B cell (primary cell): ENCODE measurements at regions not wholly inside any gene's neighbourhood (a gene's known extent, or its start where the extent isn't known, plus 50 kb on each side); places are given as distances from the start of the nearest gene placed in this dataset.

Experiments
- ATAC-seq: fragments of 200-7000 bp; cut with Tn5 transposase; one replicate; pipeline ENCODE4 v1.10.0; 2021; ENCODE audit warnings: low read depth, mild to moderate bottlenecking, moderate number of reproducible peaks, moderate library complexity
- CTCF ChIA-PET: fragments of 350-600 bp; sonication (Branson Sonifier 250); formaldehyde crosslinking; loops from one replicate; lab custom pipeline; 2021; ENCODE audit warnings: antibody characterized with exemption, inconsistent platforms; lab: Charles Lee
- POLR2A ChIA-PET: fragments of 350-600 bp; sonication (Branson Sonifier 250); formaldehyde crosslinking; loops from one replicate; lab custom pipeline; 2021; ENCODE audit warnings: antibody characterized with exemption; lab: Charles Lee
- DNase-seq: peaks from one replicate; pipeline ENCODE4 v3.0.0; 2013
- H2AFZ ChIP-seq: 2 replicates; pipeline ENCODE4 v1.6.1; 2012; ENCODE audit warnings: mild to moderate bottlenecking, low read depth, low read length; ENCODE audit not compliant: insufficient read depth, poor library complexity, severe bottlenecking
- H3K27ac ChIP-seq, 2 donors: 1 replicate in 1 of 2; 2 replicates in 1 of 2; pipeline ENCODE4 v1.5.1; 2012 to 2013; ENCODE audit warnings: low read length in 2 of 2, mild to moderate bottlenecking in 2 of 2, moderate library complexity in 1 of 2
- H3K27me3 ChIP-seq, 4 experiments: fragments of 200-600 bp in 1 of 4; sonication (generic) in 1 of 4; replicated peaks in 1 of 4; 1 replicate in 2 of 4; 2 replicates in 2 of 4; pipeline versions ENCODE4 v1.6.1 to v1.7.0; 2013 to 2016; ENCODE audit warnings: low read length in 3 of 4, mild to moderate bottlenecking in 2 of 4, mixed read lengths in 1 of 4, moderate library complexity in 1 of 4; ENCODE audit not compliant: insufficient read depth in 4 of 4, control insufficient read depth in 3 of 4; ENCODE audit errors: control extremely low read depth in 1 of 4
- H3K36me3 ChIP-seq, 2 experiments: replicated peaks in 1 of 2; 1 replicate in 1 of 2; 2 replicates in 1 of 2; pipeline versions ENCODE4 v1.6.1 to v1.7.1; 2013; ENCODE audit warnings: low read length in 1 of 2; ENCODE audit not compliant: insufficient read depth in 2 of 2, control insufficient read depth in 1 of 2; ENCODE audit errors: control extremely low read depth in 1 of 2, extremely low read depth in 1 of 2
- H3K4me1 ChIP-seq, 2 donors: fragments of 200-600 bp in 1 of 2; sonication (generic) in 1 of 2; 1 replicate in 1 of 2; 2 replicates in 1 of 2; pipeline versions ENCODE4 v1.5.1 to v1.6.1; 2013 to 2017; ENCODE audit warnings: low read length in 2 of 2; ENCODE audit not compliant: control insufficient read depth in 2 of 2, insufficient read depth in 2 of 2
- H3K4me2 ChIP-seq: replicated peaks from 2 replicates; pipeline ENCODE3; 2012; ENCODE audit warnings: mild to moderate bottlenecking, low read depth, low read length; ENCODE audit not compliant: poor library complexity, severe bottlenecking
- H3K4me3 ChIP-seq, 5 experiments: fragments of 200-600 bp in 1 of 5; sonication (generic) in 1 of 5; 1 replicate in 3 of 5; 2 replicates in 2 of 5; pipeline versions ENCODE4 v1.5.1 to v1.7.0; 2011 to 2016; ENCODE audit warnings: low read length in 4 of 5, mild to moderate bottlenecking in 4 of 5, low read depth in 2 of 5, control low read depth in 1 of 5, moderate library complexity in 1 of 5; ENCODE audit not compliant: insufficient read depth in 1 of 5; ENCODE audit errors: control extremely low read depth in 1 of 5, extremely low read depth in 1 of 5
- H3K79me2 ChIP-seq: fragments of 200-600 bp; sonication (generic); one replicate; pipeline ENCODE4 v1.6.0; 2016; ENCODE audit warnings: low read length; ENCODE audit not compliant: control insufficient read depth, insufficient read depth
- H3K9ac ChIP-seq: fragments of 200-600 bp; sonication (generic); 2 replicates; pipeline ENCODE4 v1.6.1; 2017; ENCODE audit warnings: mild to moderate bottlenecking, low read length, moderate library complexity
- H3K9me3 ChIP-seq, 3 donors: one replicate each; pipeline versions ENCODE4 v1.6.1 to v1.7.1; 2013; ENCODE audit warnings: low read length in 2 of 3; ENCODE audit not compliant: control insufficient read depth in 2 of 3, insufficient read depth in 1 of 3; ENCODE audit errors: control extremely low read depth in 1 of 3
- H4K20me1 ChIP-seq: 2 replicates; pipeline ENCODE4 v1.6.0; 2012; ENCODE audit warnings: mild to moderate bottlenecking, low read length; ENCODE audit not compliant: insufficient read depth, control insufficient read depth, poor library complexity, severe bottlenecking
- H3K27ac Mint-ChIP-seq: one replicate; pipeline ENCODE4 v1.8.0; 2021; ENCODE audit warnings: mixed read lengths
- H3K27me3 Mint-ChIP-seq: one replicate; pipeline ENCODE4 v1.8.0; 2021; ENCODE audit warnings: mixed read lengths
- H3K4me1 Mint-ChIP-seq: one replicate; pipeline ENCODE4 v1.8.0; 2021; ENCODE audit warnings: mixed read lengths
- H3K4me3 Mint-ChIP-seq: one replicate; pipeline ENCODE4 v1.8.0; 2021; ENCODE audit warnings: mixed read lengths
- H3K9me3 Mint-ChIP-seq: one replicate; pipeline ENCODE4 v1.8.0; 2022; ENCODE audit warnings: mixed read lengths; ENCODE audit not compliant: insufficient read depth
- EZH2 ChIP-seq: IDR thresholded peaks from 2 replicates; pipeline ENCODE4 v1.6.1; 2012; ENCODE audit warnings: borderline replicate concordance, low read depth, mild to moderate bottlenecking, moderate library complexity, low read length; ENCODE audit not compliant: insufficient read depth, poor library complexity, severe bottlenecking
- WGBS: methylation state at CpG from one replicate; pipeline ENCODE4 v1.1.5; 2013; ENCODE audit warnings: missing lambda C conversion rate; ENCODE audit not compliant: insufficient coverage; 5-methylcytosine and 5-hydroxymethylcytosine counted together
- intact Hi-C: fragments of 100-400 bp; cut with micrococcal nuclease; formaldehyde crosslinking; loops from one replicate; pipeline ENCODE4 v1.10.0; 2022
- TF ChIP-seq, protein P1 (sequence below): fragments of 200-600 bp; IDR thresholded peaks from one replicate; pipeline ENCODE4 v1.8.0; 2022; ENCODE audit warnings: antibody characterized with exemption, mild to moderate bottlenecking

DNA sequence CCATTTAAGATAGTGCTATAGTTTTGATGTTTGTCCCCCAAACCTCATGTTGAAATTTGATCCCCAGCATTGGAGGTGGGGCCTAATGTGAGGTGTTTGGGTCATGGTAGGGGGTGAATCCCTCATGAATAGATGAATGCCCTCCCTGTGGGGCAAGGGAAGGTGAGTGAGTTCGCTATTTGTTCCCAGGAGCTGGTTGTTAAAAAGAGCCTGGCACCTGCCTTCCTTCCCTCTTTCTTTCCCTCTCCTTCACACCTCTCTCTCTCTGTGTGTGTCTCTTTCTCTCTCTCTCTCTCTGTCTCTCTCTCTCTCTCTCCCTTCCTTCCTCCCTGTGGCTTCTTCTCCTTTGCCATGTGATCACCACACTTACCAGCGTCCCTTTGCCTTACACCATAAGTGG, 160.7 kb downstream of the AASDH start:
- DNase-seq: no peak
- H2AFZ ChIP-seq: no peak overlapping the region
- no peak for ATAC-seq
- no peaks in the 10 kb centered on the region for H4K20me1 ChIP-seq
- H3K27ac ChIP-seq: no peak overlapping the region
- no peaks in the 10 kb centered on the region for H3K79me2 ChIP-seq
- H3K4me3 ChIP-seq: no peak overlapping the region
- TF ChIP-seq, protein P1, sequence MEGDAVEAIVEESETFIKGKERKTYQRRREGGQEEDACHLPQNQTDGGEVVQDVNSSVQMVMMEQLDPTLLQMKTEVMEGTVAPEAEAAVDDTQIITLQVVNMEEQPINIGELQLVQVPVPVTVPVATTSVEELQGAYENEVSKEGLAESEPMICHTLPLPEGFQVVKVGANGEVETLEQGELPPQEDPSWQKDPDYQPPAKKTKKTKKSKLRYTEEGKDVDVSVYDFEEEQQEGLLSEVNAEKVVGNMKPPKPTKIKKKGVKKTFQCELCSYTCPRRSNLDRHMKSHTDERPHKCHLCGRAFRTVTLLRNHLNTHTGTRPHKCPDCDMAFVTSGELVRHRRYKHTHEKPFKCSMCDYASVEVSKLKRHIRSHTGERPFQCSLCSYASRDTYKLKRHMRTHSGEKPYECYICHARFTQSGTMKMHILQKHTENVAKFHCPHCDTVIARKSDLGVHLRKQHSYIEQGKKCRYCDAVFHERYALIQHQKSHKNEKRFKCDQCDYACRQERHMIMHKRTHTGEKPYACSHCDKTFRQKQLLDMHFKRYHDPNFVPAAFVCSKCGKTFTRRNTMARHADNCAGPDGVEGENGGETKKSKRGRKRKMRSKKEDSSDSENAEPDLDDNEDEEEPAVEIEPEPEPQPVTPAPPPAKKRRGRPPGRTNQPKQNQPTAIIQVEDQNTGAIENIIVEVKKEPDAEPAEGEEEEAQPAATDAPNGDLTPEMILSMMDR: no peak
- no peak for TF ChIP-seq EZH2
- no peaks in the 10 kb centered on the region for H3K9me3 Mint-ChIP-seq
- POLR2A ChIA-PET: no interaction called here
- H3K27ac Mint-ChIP-seq: no peak overlapping the region
- H3K4me1 ChIP-seq: peaks cover 0 to 7% of the 10 kb centered on the region in 2 donors
- no peak overlapping the region for H3K9ac ChIP-seq
- H3K27me3 Mint-ChIP-seq: no peaks in the 10 kb centered on the region
- H3K36me3 ChIP-seq: no peaks in the 10 kb centered on the region
- H3K4me1 Mint-ChIP-seq: peaks cover 10% of the 10 kb centered on the region
- 100% methylated on average over 1 of the region's 2 CpGs for WGBS
- CTCF ChIA-PET: no interaction called here
- H3K27me3 ChIP-seq: no peaks in the 10 kb centered on the region
- H3K4me2 ChIP-seq: no peak overlapping the region
- H3K4me3 Mint-ChIP-seq: no peak overlapping the region
- no peaks in the 10 kb centered on the region for H3K9me3 ChIP-seq
- intact Hi-C loops: no loop called here

DNA sequence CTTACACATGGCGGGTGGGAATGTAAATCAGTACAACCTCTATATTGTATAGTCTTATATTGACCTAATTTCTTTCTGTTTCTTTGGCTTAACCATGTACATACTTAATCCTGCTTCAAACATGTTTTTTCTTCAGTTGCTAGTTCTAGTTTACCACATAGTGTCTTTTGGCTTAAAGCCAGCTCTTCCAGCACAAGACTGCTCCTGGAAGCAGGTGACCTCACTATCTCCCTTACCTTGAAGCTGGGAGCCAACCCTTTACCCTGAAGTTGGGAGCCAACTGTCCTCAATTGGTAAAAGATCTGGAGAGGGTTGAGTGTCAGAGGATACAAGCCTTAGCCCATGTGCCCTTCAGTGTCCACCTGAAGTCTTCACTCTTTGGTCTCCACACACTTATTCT, 162.7 kb downstream of the AASDH start:
- no CpG with 5 or more reads among the region's 1 CpG for WGBS
- Histone ChIP-seq H3K4me1 (peaks cover 0 to 2% of the 10 kb centered on the region in 2 donors), H3K4me3 (no peak overlapping the region), H3K9me3 (no peaks in the 10 kb centered on the region), H2AFZ (no peak overlapping the region), H3K4me2 (no peak overlapping the region), H4K20me1 (no peaks in the 10 kb centered on the region), H3K27me3 (no peaks in the 10 kb centered on the region), H3K36me3 (no peaks in the 10 kb centered on the region), H3K27ac (no peak overlapping the region), H3K9ac (no peak overlapping the region), H3K79me2 (no peaks in the 10 kb centered on the region)
- DNase-seq (no peak), ATAC-seq (no peak)
- H3K27ac Mint-ChIP-seq: no peak overlapping the region
- no peak overlapping the region for H3K4me3 Mint-ChIP-seq
- intact Hi-C loops: no loop called here
- TF ChIP-seq EZH2: no peak
- TF ChIP-seq, protein P1: no peak
- ChIA-PET CTCF (no interaction called here), POLR2A (no interaction called here)
- H3K4me1 Mint-ChIP-seq: peaks cover 3% of the 10 kb centered on the region
- H3K27me3 Mint-ChIP-seq: peaks cover under 1% of the 10 kb centered on the region
- H3K9me3 Mint-ChIP-seq: no peaks in the 10 kb centered on the region
